DMS153 treated with DMSO at 0.1 percent for 48 hours (cell line): ENCODE measurements at regions not wholly inside any gene's neighbourhood (a gene's known extent, or its start where the extent isn't known, plus 50 kb on each side); places are given as distances from the start of the nearest gene placed in this dataset.

Experiments
- DNase-seq: peaks from one replicate; lab custom pipeline; 2025; ENCODE audit not compliant: unreplicated experiment; lab: John Stamatoyannopoulos, UW

DNA sequence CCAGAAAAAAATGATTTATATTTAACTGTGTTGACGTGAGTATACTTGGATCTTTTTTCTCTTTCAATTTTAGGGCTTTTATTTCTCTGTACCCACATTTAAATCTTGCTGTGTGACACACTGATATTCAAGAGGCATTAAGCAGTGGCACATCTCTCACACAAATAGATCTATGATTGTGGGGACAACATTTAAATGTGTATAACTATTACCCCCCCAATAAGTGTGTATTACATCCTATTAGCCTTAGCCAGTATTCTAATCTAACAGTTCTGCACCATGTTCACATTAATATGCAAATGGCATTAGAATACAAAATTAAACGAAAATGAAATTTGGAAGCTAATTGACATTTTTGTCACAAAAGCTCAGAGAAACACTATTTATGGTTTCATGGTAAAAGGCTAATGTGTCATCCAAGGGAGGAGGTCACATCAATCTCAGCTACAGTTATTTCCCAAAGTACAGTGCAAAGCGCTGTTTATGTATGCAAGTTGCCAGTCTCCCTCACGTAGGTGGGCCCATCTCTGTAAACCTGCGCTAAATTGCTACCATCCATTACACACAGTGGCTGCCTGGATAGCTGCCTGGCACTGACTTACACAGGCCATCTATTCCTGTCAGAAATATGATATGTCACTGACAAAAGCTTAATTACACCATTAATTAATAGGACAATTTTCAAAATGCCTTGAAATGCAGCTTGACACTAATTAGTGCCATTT, 984.7 kb upstream of the PCDH9 start:
- DNase-seq, result no peak

DNA sequence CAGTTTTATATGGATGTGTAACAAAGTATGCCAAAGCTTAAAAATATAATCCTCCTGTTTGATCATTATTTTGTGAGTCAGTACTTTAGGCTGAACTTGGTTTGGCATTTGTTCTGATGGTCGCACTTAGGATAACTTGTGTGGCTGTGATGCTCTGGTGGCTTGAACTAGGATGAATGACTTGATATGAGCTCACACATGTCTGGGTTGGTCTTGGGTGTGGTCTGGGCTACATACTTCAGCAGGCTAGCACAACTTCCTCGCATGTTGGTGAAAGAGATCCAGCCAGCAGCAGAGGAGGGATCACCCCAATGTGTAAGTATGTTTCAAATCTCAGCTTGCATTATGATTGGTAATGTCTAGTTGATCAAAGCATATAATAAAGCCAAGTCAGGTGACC, 969.1 kb upstream of the PCDH9 start:
- DNase-seq, result no peak

GRCh38 chr13:68190818-68191217, 960.7 kb upstream of the PCDH9 start:
- DNase-seq, result no peak

DNA sequence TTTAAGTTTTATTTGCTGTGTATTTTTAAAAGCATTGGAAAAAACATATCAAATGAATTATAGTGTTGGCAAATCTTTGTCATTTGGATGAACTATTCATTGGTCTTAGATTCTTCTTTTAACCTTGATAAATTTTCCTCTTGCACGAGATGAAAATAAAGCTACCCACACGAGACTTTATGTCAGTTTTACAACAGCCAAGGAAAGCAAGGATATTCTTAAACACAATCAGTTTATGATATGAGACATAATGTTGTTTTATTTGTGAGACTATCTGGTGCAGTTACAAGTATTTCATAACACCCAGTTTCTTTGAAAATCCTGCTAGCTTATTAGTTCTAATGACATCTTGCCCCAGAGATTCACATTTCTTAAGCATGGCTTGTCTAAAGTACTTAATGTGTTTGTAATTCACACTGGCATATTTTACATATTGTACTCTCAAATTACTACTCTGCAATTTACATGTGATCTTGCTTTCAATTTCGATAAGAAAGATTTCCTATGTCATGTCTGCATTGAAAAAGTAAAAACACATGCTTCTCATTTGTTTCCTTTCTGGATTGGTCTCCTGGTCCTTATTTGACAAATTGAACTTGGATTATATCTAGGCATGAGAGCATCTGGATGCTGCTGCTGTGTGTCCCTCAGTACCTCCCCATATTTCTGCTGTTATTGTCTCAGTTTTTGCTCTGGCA, 955.5 kb upstream of the PCDH9 start:
- DNase-seq, result no peak

- no peak for DNase-seq
Observed at GRCh38 chr13:68176475-68176874, 946.3 kb upstream of the PCDH9 start.

DNA sequence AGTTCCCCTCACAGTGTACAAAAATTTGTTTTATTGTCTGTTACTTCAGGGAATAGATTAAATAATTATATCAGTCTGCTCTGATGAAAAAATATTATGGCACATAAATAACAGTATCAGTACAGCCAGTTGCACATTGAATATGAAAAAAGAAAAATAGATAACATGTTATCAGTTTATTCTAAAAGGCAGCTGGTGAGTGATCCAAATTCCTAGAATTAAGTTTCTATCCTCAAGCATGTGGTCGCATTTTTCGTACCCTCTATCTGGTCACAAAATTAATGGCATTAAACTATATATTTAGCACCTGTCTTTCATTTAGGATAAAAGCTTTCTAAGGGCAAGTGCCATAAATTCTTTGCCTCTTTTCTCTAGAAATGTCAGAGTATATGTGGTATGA, 944.8 kb upstream of the PCDH9 start:
- no peak for DNase-seq

DNA sequence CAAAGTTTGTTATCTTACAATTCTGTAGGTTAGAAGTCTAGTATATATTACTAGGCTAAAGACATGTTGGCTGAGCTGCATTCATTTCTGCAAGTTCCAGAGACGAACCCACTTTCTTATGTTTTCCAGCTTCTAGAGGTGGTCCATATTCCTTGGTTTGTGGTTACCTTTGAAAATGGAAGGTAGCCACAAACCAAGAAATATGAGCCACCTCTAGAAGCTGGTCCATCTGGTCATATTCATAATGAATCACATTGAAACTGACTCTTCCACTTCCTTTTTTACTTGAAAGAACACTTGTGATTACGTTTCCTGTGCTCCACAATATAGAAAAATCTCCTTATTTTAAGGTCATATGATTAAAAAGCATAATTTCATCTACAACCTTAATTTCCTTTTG, 943.0 kb upstream of the PCDH9 start:
- no peak for DNase-seq

- no peak for DNase-seq
Observed at GRCh38 chr13:68170961-68171360, 940.8 kb upstream of the PCDH9 start.

- DNase-seq, result no peak
Observed at GRCh38 chr13:68168448-68168847, 938.3 kb upstream of the PCDH9 start.

- no peak for DNase-seq
Observed at GRCh38 chr13:68160466-68160865, 930.3 kb upstream of the PCDH9 start.

DNA sequence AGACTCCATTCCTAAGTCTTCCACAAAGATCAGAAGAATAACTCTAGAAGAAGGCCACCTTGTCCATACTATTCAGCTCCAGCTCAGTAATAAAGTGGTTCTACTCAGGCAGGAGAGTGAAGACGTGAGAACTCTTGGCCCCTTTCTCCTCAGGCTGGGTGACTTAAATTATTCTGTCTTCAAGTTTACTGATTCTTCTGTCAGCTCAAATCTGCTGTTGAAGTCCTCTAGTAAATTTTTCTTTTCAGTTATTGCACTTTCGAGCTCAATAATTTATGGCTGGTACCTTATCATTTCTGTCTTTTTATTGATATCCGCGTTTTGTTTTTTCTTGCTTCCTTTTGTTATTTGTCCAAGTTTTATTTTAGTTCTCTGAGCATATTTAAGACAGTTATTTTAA, 922.3 kb upstream of the PCDH9 start:
- no peak for DNase-seq

DNA sequence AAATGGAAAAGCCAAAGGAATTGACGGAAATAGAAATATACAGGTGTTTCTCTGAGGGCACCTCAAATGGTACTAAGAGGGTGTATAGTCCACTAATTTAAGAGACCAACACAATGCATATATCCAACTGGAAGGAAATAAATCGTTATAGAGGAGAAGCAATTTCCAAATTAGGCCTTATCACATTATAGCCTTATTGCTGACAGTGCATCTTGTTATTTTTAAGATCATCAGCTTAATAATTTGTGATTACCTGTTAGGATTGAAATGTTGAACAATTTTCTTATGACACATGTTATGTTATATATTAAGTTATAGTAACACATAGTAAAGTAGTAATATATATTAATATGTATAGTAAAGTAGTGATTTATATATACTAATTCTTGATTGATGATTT, 915.7 kb upstream of the PCDH9 start:
- no peak for DNase-seq

- DNase-seq, result no peak
Observed at GRCh38 chr13:68128297-68128915, 898.3 kb upstream of the PCDH9 start.

- no peak for DNase-seq
Observed at GRCh38 chr13:68125087-68125480, 894.9 kb upstream of the PCDH9 start.

DNA sequence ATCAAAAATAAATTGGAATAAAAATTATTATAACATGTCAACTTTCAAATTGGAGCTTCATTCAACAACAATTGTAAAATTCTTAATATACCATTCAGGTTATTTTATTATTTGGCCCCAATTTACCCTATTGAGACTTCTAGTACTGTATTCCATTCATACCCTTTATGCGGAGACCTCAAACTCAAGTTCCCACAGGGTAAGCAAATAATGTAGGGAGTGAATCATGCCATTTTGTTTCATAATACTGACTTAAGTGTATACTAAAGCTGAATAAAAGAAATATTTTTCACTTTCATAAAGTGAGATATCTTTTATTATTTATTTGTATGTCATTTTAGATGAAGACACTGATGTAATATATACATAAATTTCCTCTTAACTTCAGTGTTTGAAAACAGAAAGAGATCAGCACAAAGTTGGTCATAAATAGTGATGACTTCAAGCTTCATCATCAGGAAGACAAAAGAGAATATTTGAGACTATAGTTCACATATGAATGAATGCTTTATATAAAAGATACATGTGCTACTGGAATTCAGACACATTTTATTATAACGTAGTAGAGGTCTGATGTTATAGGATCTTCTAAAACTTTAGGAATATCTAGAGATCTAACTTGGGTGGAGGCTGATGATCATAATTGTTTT, 894.4 kb upstream of the PCDH9 start:
- DNase-seq, result no peak

DNA sequence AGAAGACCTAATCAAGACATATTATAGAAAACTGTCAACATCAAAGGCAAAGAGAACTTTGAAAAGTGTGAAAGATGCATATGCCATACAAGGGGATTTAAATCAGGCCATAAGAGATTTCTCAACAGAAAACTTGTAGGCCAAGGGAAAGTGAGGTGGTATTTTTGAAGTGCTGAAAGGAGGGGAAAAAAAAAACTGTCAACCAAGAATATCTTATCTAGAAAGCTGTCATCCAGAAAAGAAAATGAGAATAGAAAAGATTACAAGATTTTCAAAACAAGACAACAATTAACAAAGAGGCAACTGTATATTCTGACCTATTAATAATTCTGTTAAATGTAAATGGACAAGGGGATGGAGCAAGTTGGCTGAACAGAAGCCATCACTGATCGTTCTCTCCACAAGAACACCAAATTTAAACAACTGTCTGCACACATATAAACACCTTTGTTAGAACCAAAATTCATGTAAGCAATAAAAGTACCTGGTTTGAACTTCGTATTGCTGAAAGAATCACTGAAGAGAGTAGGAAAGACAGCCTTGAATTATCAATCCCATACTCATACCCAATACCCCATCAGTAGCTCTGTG, 880.1 kb upstream of the PCDH9 start:
- no peak for DNase-seq

GRCh38 chr13:68107667-68108066, 877.5 kb upstream of the PCDH9 start:
- DNase-seq, result no peak

DNA sequence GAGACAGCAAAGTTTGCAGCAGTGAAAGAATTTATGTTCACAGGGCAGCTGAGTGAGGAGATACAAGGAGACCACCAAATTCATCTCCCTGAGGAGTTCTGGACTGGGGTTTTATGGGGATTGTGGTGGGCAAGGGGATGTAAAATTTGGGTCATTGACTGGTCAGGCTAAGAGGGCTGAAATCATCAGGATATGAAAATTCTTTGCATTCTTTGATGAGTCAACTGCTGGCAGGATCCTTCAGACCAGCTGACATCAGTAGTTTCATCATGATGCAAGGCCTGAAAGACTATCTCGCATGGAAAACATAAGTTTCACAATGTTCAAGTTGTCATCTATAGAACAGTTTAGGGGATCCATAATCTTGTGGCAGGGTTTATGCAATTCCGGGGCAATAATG, 869.5 kb upstream of the PCDH9 start:
- no peak for DNase-seq

- DNase-seq, result no peak
Observed at GRCh38 chr13:68081061-68081460, 850.9 kb upstream of the PCDH9 start.

DNA sequence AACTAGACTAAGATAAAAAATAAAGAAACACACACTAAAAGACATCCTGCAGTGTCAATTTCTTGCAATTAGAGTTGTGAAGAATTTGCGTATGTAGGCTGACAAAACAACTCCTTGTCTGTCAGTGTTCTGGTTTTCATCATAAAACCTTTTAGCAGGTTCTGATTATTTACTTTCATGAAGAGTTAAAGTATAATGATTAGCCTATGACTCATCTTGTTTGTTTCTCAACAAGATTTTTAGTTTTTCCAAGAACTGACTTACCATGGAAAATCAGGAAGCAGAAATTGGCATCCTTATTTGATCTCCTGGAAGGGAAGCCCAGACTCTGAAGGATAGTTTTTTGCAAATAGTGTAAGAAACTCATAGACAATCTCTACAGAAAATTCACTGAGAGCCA, 848.7 kb upstream of the PCDH9 start:
- no peak for DNase-seq

DNA sequence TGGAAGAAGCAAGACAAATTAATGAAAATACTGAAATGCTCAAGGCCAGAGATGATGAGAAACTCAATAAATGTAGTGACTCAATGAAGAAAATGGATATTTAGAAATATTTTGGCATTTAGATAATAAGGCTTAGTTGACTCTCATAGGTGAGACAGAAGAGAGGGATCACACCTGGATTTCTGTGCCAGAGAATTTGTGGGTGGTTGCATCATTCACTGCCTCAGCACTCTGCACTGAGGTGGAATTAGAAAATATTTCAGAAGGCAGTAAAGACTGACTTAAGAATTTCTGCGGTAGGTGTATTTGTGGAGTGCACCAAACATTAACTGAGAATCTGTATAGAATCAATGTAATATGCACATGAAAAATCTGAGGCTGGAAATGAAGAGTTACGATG, 848.3 kb upstream of the PCDH9 start:
- DNase-seq, result no peak

- DNase-seq, result no peak
Observed at GRCh38 chr13:68076046-68076445, 845.9 kb upstream of the PCDH9 start.
